ENCODE measurements at regions not wholly inside any gene's neighbourhood (a gene's known extent, or its start where the extent isn't known, plus 50 kb on each side); places are given as distances from the start of the nearest gene placed in this dataset.
A peak's percentile ranks its signal among the peaks of the same experiment; 100 is the strongest.

DNA sequence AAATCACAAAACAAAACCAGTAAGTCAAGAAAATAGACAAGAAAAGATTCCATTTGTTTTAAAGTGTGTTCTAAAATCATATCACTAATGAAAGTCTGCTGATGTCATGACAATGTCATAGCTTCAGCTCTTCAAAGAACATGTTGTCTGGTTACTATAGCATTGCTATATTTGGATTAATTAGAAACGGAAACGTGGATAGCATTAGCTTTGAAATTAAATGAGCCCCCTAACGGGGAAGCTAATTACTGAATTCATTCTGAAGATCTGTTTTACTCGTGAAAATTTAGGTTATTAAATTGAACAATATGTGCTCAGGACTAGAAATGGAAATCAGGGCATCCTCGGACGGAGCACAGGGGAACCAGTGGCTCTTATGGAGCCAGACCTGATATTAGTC, 316.7 kb upstream of the AGTR1 start:
- intact Hi-C loops (cut with DNase I): no loop called here
- Histone ChIP-seq H3K27me3 (ENCODE audit: control insufficient read depth, insufficient read depth, low read length) (no peaks in the 10 kb centered on the region), H3K4me1 (ENCODE audit: control insufficient read depth in 2 of 3, insufficient read depth in 2 of 3, low read depth in 1 of 3, low read length in 3 of 3) (no peaks in the 10 kb centered on the region), H3K9me3 (ENCODE audit: control insufficient read depth in 2 of 3, insufficient read depth in 1 of 3, low read length in 3 of 3) (no peaks in the 10 kb centered on the region), H3K4me3 (ENCODE audit: low read length in 3 of 3) (no peak overlapping the region), H3K36me3 (ENCODE audit: control insufficient read depth in 2 of 3, insufficient read depth in 3 of 3, low read length in 3 of 3) (no peaks in the 10 kb centered on the region), H3K27ac (ENCODE audit: low read depth in 2 of 2, low read length in 2 of 2) (no peak overlapping the region), H3K9ac (ENCODE audit: low read length in 3 of 3) (no peak overlapping the region)
- no peak for DNase-seq
- FAIRE-seq: no peak
- TF ChIP-seq, protein P1, sequence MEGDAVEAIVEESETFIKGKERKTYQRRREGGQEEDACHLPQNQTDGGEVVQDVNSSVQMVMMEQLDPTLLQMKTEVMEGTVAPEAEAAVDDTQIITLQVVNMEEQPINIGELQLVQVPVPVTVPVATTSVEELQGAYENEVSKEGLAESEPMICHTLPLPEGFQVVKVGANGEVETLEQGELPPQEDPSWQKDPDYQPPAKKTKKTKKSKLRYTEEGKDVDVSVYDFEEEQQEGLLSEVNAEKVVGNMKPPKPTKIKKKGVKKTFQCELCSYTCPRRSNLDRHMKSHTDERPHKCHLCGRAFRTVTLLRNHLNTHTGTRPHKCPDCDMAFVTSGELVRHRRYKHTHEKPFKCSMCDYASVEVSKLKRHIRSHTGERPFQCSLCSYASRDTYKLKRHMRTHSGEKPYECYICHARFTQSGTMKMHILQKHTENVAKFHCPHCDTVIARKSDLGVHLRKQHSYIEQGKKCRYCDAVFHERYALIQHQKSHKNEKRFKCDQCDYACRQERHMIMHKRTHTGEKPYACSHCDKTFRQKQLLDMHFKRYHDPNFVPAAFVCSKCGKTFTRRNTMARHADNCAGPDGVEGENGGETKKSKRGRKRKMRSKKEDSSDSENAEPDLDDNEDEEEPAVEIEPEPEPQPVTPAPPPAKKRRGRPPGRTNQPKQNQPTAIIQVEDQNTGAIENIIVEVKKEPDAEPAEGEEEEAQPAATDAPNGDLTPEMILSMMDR (IDR thresholded peaks at IDR 0.05; ENCODE audit: borderline replicate concordance, extremely low read depth, insufficient read depth): no peak

DNA sequence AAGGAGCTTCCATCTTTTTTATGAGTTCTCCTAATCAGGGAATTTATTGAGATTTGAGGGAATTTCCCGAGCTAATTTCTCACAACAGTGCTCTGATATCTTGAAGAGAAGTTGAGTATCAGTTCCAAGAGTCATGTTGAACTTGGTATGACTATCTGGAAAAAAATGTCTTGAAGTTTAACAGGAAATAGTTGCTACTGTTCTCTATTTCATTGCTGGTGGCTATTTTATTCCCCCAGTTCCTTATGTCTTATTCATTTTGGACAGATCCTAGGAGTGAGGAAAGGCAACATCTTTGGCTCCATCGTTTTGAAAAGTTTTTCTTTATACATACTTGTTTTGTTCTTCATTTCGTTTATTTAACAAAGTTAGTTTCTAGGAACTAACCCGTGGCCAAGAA, 307.8 kb upstream of the AGTR1 start:
- H3K9ac ChIP-seq (ENCODE audit: low read length in 3 of 3): no peak overlapping the region
- H3K9me3 ChIP-seq (ENCODE audit: control insufficient read depth in 2 of 3, insufficient read depth in 1 of 3, low read length in 3 of 3): no peaks in the 10 kb centered on the region
- H3K4me1 ChIP-seq (ENCODE audit: control insufficient read depth in 2 of 3, insufficient read depth in 2 of 3, low read depth in 1 of 3, low read length in 3 of 3): no peaks in the 10 kb centered on the region
- no peaks in the 10 kb centered on the region for H3K27me3 ChIP-seq (ENCODE audit: control insufficient read depth, insufficient read depth, low read length)
- intact Hi-C loops (cut with DNase I): no loop called here
- no peak overlapping the region for H3K27ac ChIP-seq (ENCODE audit: low read depth in 2 of 2, low read length in 2 of 2)
- no peak overlapping the region for H3K4me3 ChIP-seq (ENCODE audit: low read length in 3 of 3)
- DNase-seq (no peak), FAIRE-seq (no peak)
- H3K36me3 ChIP-seq (ENCODE audit: control insufficient read depth in 2 of 3, insufficient read depth in 3 of 3, low read length in 3 of 3): no peaks in the 10 kb centered on the region
- TF ChIP-seq, protein P1 (IDR thresholded peaks at IDR 0.05; ENCODE audit: borderline replicate concordance, extremely low read depth, insufficient read depth): no peak

DNA sequence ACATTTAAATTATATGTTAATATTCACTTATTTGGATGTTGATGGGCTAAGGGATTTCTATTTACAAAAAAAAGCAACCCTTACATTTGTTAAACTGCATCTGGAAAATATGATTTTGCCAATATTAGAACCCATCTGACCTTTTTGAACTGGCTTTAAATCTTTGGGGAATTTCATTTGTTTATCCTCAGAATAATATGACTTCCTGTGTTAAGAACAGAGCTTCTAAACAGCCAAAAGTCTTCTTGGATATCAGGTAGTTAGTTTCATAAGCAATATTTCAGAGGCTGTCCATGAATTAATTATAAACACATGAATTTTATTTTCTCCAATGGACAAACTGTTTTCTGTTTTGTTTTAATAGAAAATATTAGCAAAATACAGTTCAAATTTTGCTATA, 301.9 kb upstream of the AGTR1 start:
- FAIRE-seq (no peak), DNase-seq (no peak)
- intact Hi-C loops (cut with DNase I): no loop called here
- Histone ChIP-seq H3K9ac (ENCODE audit: low read length in 3 of 3) (no peak overlapping the region), H3K4me3 (ENCODE audit: low read length in 3 of 3) (no peak overlapping the region), H3K27me3 (ENCODE audit: control insufficient read depth, insufficient read depth, low read length) (no peaks in the 10 kb centered on the region), H3K36me3 (ENCODE audit: control insufficient read depth in 2 of 3, insufficient read depth in 3 of 3, low read length in 3 of 3) (no peaks in the 10 kb centered on the region), H3K9me3 (ENCODE audit: control insufficient read depth in 2 of 3, insufficient read depth in 1 of 3, low read length in 3 of 3) (no peaks in the 10 kb centered on the region), H3K27ac (ENCODE audit: low read depth in 2 of 2, low read length in 2 of 2) (no peak overlapping the region), H3K4me1 (ENCODE audit: control insufficient read depth in 2 of 3, insufficient read depth in 2 of 3, low read depth in 1 of 3, low read length in 3 of 3) (no peaks in the 10 kb centered on the region)
- TF ChIP-seq, protein P1 (IDR thresholded peaks at IDR 0.05; ENCODE audit: borderline replicate concordance, extremely low read depth, insufficient read depth): no peak

GRCh38 chr3:148400754-148401153, 296.9 kb upstream of the AGTR1 start:
- Histone ChIP-seq H3K27ac (ENCODE audit: low read depth in 2 of 2, low read length in 2 of 2) (no peak overlapping the region), H3K4me3 (ENCODE audit: low read length in 3 of 3) (no peak overlapping the region), H3K9ac (ENCODE audit: low read length in 3 of 3) (no peak overlapping the region), H3K9me3 (ENCODE audit: control insufficient read depth in 2 of 3, insufficient read depth in 1 of 3, low read length in 3 of 3) (no peaks in the 10 kb centered on the region), H3K36me3 (ENCODE audit: control insufficient read depth in 2 of 3, insufficient read depth in 3 of 3, low read length in 3 of 3) (no peaks in the 10 kb centered on the region), H3K27me3 (ENCODE audit: control insufficient read depth, insufficient read depth, low read length) (no peaks in the 10 kb centered on the region), H3K4me1 (ENCODE audit: control insufficient read depth in 2 of 3, insufficient read depth in 2 of 3, low read depth in 1 of 3, low read length in 3 of 3) (no peaks in the 10 kb centered on the region)
- intact Hi-C loops (cut with DNase I): no loop called here
- TF ChIP-seq, protein P1 (IDR thresholded peaks at IDR 0.05; ENCODE audit: borderline replicate concordance, extremely low read depth, insufficient read depth): no peak
- peak; percentile 42 for FAIRE-seq
- no peak for DNase-seq
